SH-SY5Y (cell line): ENCODE measurements at regions not wholly inside any gene's neighbourhood (a gene's known extent, or its start where the extent isn't known, plus 50 kb on each side); places are given as distances from the start of the nearest gene placed in this dataset.

Source experiments
- GATA2 ChIP-seq: IDR thresholded peaks from 2 replicates; pipeline ENCODE4 v1.6.1; 2011; ENCODE audit warnings: mild to moderate bottlenecking, low read depth, low read length
- GATA3 ChIP-seq: IDR thresholded peaks from 2 replicates; pipeline ENCODE4 v1.6.1; 2011; ENCODE audit warnings: low read depth, mild to moderate bottlenecking, low read length, moderate library complexity

GRCh38 chr3:73708956-73709355, 84.2 kb upstream of the PDZRN3 start:
- TF ChIP-seq GATA2 (no peak), GATA3 (no peak)
